ENCODE measurements at regions not wholly inside any gene's neighbourhood (a gene's known extent, or its start where the extent isn't known, plus 50 kb on each side); places are given as distances from the start of the nearest gene placed in this dataset.

GRCh38 chr2:66185497-66186054 is 249.3 kb upstream of the MEIS1 start (continued):
- no peak for TF ChIP-seq CHD7 (IDR thresholded peaks at IDR 0.05; ENCODE audit: insufficient replicate concordance, low read length)
- no peak for TF ChIP-seq E2F6 (IDR thresholded peaks at IDR 0.05)
- TF ChIP-seq TAF7 (optimal IDR thresholded peaks at IDR 0.05; ENCODE audit: borderline replicate concordance, low read depth, low read length): no peak
- no peak for TF ChIP-seq MAX (IDR thresholded peaks at IDR 0.05)
- TF ChIP-seq SP1 (IDR thresholded peaks at IDR 0.05; ENCODE audit: low read depth, low read length): no peak
- no peak for TF ChIP-seq SP2 (IDR thresholded peaks at IDR 0.05; ENCODE audit: low read length)
- no peak for TF ChIP-seq HDAC6 (IDR thresholded peaks at IDR 0.05; ENCODE audit: low read depth, low read length)
- TF ChIP-seq BACH1 (IDR thresholded peaks at IDR 0.05; ENCODE audit: low read length): no peak
- TF ChIP-seq SAP30 (IDR thresholded peaks at IDR 0.05; ENCODE audit: insufficient read depth, insufficient replicate concordance, low read length): no peak
- TF ChIP-seq EGR1 (IDR thresholded peaks at IDR 0.05; ENCODE audit: borderline replicate concordance, low read depth, low read length): no peak
- no peak for TF ChIP-seq TAF1 (IDR thresholded peaks at IDR 0.05; ENCODE audit: low read depth, low read length)
